Spleen (tissue), 7 donors: ENCODE measurements at regions not wholly inside any gene's neighbourhood (a gene's known extent, or its start where the extent isn't known, plus 50 kb on each side); places are given as distances from the start of the nearest gene placed in this dataset.

Experiments
- POLR2AphosphoS5 ChIP-seq, 3 donors: sonication (generic); formaldehyde crosslinking; IDR thresholded peaks; one replicate each; pipeline ENCODE4 v1.5.1; 2017; ENCODE audit warnings: antibody characterized with exemption in 3 of 3
- TF ChIP-seq, protein P1 (sequence below), 11 experiments: fragments of 200-600 bp in 7 of 11; fragments of 450-650 bp in 4 of 11; sonication (generic) in 4 of 11; IDR thresholded peaks in 8 of 11; conservative IDR thresholded peaks in 3 of 11; 1 replicate in 7 of 11; 2 replicates in 4 of 11; pipeline versions ENCODE4 v1.4.0 to v1.8.0; 2016 to 2021; ENCODE audit warnings: antibody characterized with exemption in 11 of 11, inconsistent platforms in 4 of 11, mild to moderate bottlenecking in 1 of 11
- donor health status: DM: no; HTN: no; CAD: no; lungs with moderate emphysema.
- donor health status: DM: no; HTN: no; CAD: no.
- donor health status: DM: no; HTN: no; CAD: no.

- no peak for TF ChIP-seq POLR2AphosphoS5 (IDR thresholded peaks at IDR 0.05)
- TF ChIP-seq, protein P1, sequence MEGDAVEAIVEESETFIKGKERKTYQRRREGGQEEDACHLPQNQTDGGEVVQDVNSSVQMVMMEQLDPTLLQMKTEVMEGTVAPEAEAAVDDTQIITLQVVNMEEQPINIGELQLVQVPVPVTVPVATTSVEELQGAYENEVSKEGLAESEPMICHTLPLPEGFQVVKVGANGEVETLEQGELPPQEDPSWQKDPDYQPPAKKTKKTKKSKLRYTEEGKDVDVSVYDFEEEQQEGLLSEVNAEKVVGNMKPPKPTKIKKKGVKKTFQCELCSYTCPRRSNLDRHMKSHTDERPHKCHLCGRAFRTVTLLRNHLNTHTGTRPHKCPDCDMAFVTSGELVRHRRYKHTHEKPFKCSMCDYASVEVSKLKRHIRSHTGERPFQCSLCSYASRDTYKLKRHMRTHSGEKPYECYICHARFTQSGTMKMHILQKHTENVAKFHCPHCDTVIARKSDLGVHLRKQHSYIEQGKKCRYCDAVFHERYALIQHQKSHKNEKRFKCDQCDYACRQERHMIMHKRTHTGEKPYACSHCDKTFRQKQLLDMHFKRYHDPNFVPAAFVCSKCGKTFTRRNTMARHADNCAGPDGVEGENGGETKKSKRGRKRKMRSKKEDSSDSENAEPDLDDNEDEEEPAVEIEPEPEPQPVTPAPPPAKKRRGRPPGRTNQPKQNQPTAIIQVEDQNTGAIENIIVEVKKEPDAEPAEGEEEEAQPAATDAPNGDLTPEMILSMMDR (IDR thresholded peaks at IDR 0.05 in 8 of 11, conservative IDR thresholded peaks at IDR 0.05 in 3 of 11), result no peak
These were observed 712.3 kb downstream of the C4orf33 start for GRCh38 chr4:129808242-129808641.
